Heart right ventricle (tissue), 16 donors: ENCODE measurements at regions not wholly inside any gene's neighbourhood (a gene's known extent, or its start where the extent isn't known, plus 50 kb on each side); places are given as distances from the start of the nearest gene placed in this dataset.

Source experiments
- ATAC-seq, 8 donors: fragments of 200-7000 bp; cut with Tn5 transposase; one replicate each; pipeline ENCODE4 v1.9.1; 2020; ENCODE audit warnings: mild to moderate bottlenecking in 8 of 8, moderate library complexity in 8 of 8, moderate number of reproducible peaks in 1 of 8
- DNase-seq, 2 donors: peaks; one replicate each; pipeline ENCODE4 v3.0.0-alpha.2; 2020
- H3K27ac ChIP-seq, 10 donors: fragments of 200-600 bp; sonication (generic) in 2 of 10; one replicate each; pipeline versions ENCODE4 v1.5.0 to v1.8.0; 2020 to 2022; ENCODE audit warnings: mild to moderate bottlenecking in 3 of 10
- H3K27me3 ChIP-seq, 7 donors: fragments of 200-600 bp; one replicate each; pipeline ENCODE4 v1.8.0; 2021 to 2022; ENCODE audit warnings: mild to moderate bottlenecking in 2 of 7
- H3K36me3 ChIP-seq, 9 donors: fragments of 200-600 bp; sonication (generic) in 1 of 9; one replicate each; pipeline versions ENCODE4 v1.5.0 to v1.8.0; 2020 to 2022; ENCODE audit warnings: mild to moderate bottlenecking in 2 of 9
- H3K4me1 ChIP-seq, 9 donors: fragments of 200-600 bp; sonication (generic) in 1 of 9; one replicate each; pipeline versions ENCODE4 v1.5.0 to v1.8.0; 2020 to 2022; ENCODE audit warnings: mild to moderate bottlenecking in 4 of 9
- H3K4me3 ChIP-seq, 10 donors: fragments of 200-600 bp; sonication (generic) in 2 of 10; one replicate each; pipeline versions ENCODE4 v1.5.0 to v1.8.0; 2020 to 2022; ENCODE audit warnings: mild to moderate bottlenecking in 7 of 10, moderate library complexity in 2 of 10
- H3K9me3 ChIP-seq, 11 donors: fragments of 200-600 bp in 10 of 11; sonication (generic) in 2 of 11; one replicate each; pipeline versions ENCODE4 v1.5.0 to v1.8.0; 2013 to 2022; ENCODE audit warnings: mild to moderate bottlenecking in 2 of 11, control low read depth in 1 of 11, moderate library complexity in 1 of 11
- WGBS, 2 donors: extraction: QIAGEN DNeasy Blood & Tissue Kit; methylation state at CpG; one replicate each; pipeline ENCODE4 v1.1.7; 2013; ENCODE audit warnings: inconsistent platforms in 1 of 2; 5-methylcytosine and 5-hydroxymethylcytosine counted together
- intact Hi-C, 10 donors: fragments of 100-400 bp; cut with DNase I; formaldehyde crosslinking; loops; one replicate each; pipeline versions ENCODE4 v1.11.1 to v1.14.2; 2022
- TF ChIP-seq, protein P1 (sequence below), 9 donors: fragments of 200-600 bp; sonication (generic) in 2 of 9; IDR thresholded peaks; one replicate each; pipeline versions ENCODE4 v1.5.0 to v1.8.0; 2021 to 2022; ENCODE audit warnings: antibody characterized with exemption in 9 of 9, mild to moderate bottlenecking in 5 of 9, moderate library complexity in 1 of 9
- donor health status: Arrhythmogenic right ventricular cardiomyopathy.
- donor health status: ischemic (EF 13 %, LVEDD 7.1; RV severe dilation, severe dysfunction).
- donor health status: healthy with polysubstance abuse.
- donor health status: DM: no; HTN: yes; CAD: no.
- donor health status: DM: no; HTN: no; CAD: no.
- donor health status: ischemic (EF 25% LVEDD 6.9; RV normal size, moderate dysfunction).
- donor health status: ischemic (EF 25% LVEDD 5.7; RV mildly dilated, moderate dysfunction).
- donor health status: healthy.
- donor health status: DM: yes; HTN: yes; CAD: no.
- donor health status: Ischemic cardiomyopathy.
- donor health status: ischemic (EF 35%, LVEDD 5.7; RV mildly dilated, moderate dysfunction).
- donor health status: nonischemic (EF 11% LVEDD 7.7; RV severe dilation, severe dysfunction).
- donor health status: DM: yes; HTN: yes; CAD: no.
- donor health status: PGD.
- donor health status: ischemic (EF 29% LVEDD 5.4; RV normal size, mild dysfunction).
- donor health status: nonischemic (EF 23%, LVEDD 6.1; RV moderate dilation, normal function).

DNA sequence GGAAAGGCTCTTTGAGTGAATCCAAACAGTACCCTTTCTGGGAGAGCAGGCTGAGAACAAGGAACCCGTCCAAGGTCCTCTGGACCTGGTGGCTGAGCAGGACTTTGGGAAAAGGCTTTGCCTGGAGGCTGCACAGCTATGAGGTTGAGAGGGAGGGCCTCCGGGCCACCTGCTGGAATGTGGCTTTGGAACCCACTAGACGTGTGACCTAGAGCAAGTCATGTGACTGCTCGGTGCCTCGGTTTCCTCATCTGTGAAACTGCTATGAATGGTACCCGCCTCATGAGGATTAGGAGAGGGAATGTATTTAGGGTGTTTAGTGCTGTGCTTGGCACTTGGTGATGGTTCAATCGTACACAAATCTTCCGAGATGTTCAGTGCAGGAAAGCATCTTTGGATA lies 50.4 kb downstream of the HAPSTR1 start:
- Histone ChIP-seq H3K27me3 (no peaks in the 10 kb centered on the region), H3K4me1 (peaks cover 0 to 11% (median 6%) of the 10 kb centered on the region in 9 donors), H3K36me3 (peaks cover 0 to 4% (median 0%) of the 10 kb centered on the region in 9 donors), H3K9me3 (no peaks in the 10 kb centered on the region), H3K27ac (no peak overlapping the region), H3K4me3 (no peak overlapping the region)
- TF ChIP-seq, protein P1, sequence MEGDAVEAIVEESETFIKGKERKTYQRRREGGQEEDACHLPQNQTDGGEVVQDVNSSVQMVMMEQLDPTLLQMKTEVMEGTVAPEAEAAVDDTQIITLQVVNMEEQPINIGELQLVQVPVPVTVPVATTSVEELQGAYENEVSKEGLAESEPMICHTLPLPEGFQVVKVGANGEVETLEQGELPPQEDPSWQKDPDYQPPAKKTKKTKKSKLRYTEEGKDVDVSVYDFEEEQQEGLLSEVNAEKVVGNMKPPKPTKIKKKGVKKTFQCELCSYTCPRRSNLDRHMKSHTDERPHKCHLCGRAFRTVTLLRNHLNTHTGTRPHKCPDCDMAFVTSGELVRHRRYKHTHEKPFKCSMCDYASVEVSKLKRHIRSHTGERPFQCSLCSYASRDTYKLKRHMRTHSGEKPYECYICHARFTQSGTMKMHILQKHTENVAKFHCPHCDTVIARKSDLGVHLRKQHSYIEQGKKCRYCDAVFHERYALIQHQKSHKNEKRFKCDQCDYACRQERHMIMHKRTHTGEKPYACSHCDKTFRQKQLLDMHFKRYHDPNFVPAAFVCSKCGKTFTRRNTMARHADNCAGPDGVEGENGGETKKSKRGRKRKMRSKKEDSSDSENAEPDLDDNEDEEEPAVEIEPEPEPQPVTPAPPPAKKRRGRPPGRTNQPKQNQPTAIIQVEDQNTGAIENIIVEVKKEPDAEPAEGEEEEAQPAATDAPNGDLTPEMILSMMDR (IDR thresholded peaks at IDR 0.05): no peak
- 95 to 96% methylated on average over 8 of the region's 8 CpGs for WGBS, 2 donors
- intact Hi-C loops: loop anchor here in 1 of 10 donors (5.0 kb wide), 1 partner anchor 1040 kb away; the partner anchor contains the start of gene GRIN2A
- ATAC-seq (no peak), DNase-seq (no peak)

DNA sequence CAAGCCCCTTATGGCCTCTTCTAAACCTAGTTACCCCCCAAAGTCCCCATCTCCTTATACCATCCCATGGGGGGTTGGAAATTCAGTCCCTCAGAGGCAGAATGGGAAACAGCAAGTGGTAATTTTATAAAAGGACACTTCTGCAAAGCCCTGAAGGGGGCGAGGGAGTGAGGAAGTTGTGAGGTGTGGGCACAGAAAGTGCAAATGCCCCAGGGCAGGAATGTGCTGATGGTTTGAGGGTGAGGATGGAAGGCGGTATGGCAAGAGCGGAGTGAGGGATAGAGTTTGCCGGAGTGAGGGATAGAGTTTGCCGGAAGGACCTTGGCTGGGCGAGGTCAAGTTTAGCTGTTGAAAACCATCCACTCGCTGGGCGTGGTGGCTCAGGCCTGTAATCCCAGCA lies 52.7 kb downstream of the HAPSTR1 start:
- Histone ChIP-seq H3K27ac (no peak overlapping the region), H3K36me3 (peaks cover 0 to 4% (median 0%) of the 10 kb centered on the region in 9 donors), H3K27me3 (no peaks in the 10 kb centered on the region), H3K4me1 (peaks cover 0 to 6% (median 3%) of the 10 kb centered on the region in 9 donors), H3K9me3 (no peaks in the 10 kb centered on the region), H3K4me3 (no peak overlapping the region)
- ATAC-seq (no peak), DNase-seq (no peak)
- intact Hi-C loops: loop anchor here in 1 of 10 donors (5.0 kb wide), 1 partner anchor 1038 kb away; the partner anchor contains the start of gene GRIN2A
- WGBS, 2 donors: 94 to 97% methylated on average over 8 of the region's 8 CpGs
- TF ChIP-seq, protein P1 (IDR thresholded peaks at IDR 0.05): no peak

DNA sequence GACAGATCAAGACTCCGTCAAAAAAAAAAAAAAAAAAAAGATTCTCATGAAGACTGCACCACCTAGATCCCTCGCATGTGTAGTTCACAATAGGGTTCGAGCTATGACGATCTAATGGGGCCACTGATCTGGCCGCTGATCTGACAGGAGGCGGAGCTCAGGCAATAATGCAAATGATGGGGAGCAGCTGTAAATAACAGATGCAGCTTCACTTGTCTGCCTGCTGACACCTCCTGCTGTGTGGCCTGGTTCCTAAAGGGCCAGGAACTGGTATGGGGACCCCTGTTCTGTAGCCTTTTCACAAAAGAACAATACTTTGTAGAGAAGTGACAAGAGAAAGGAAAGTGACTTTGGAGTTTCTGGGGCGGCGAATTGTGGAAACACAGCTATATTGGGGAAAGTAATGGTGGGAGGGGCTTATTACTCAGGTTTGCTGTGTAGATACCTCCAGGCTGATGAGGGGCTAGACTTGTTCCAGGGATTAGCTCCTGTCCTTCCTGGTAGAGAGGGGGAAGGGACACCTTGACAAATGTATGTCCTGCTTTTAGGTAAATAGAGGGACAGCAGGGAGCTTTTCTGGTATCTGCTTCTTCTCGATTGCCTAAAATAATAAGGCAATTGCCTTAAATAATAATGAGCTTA lies 57.1 kb downstream of the HAPSTR1 start:
- no peak for ATAC-seq
- Histone ChIP-seq H3K36me3 (no peaks in the 10 kb centered on the region), H3K4me3 (no peak overlapping the region), H3K27ac (no peak overlapping the region), H3K9me3 (no peaks in the 10 kb centered on the region), H3K4me1 (no peaks in the 10 kb centered on the region), H3K27me3 (no peaks in the 10 kb centered on the region)
- DNase-seq: no peak
- intact Hi-C loops: no loop called here
- TF ChIP-seq, protein P1 (IDR thresholded peaks at IDR 0.05): no peak
- 66 to 67% methylated on average over 8 to 9 of the region's 9 CpGs for WGBS, 2 donors

DNA sequence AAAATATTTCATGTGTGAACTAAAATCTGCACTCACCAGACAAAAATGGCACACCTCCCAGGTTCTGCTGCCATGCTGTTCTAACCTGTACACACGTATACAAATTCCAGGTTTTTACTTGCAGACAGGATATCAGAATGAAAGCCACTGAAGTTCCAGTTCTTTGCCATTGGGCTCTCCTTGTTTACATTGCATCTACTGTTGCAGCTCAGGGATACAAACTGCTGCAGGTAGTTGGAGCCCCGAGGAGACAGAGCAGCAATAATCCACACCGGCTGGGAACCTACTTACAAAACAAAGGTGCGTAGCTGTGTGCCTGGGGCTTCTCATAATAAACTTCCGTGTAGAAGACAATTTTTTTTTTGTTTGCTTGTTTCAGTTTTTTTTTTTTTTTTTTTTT lies 59.6 kb downstream of the HAPSTR1 start:
- TF ChIP-seq, protein P1 (IDR thresholded peaks at IDR 0.05): no peak
- DNase-seq (no peak), ATAC-seq (no peak)
- WGBS, 2 donors: 78 to 88% methylated on average over 5 of the region's 5 CpGs
- intact Hi-C loops: no loop called here
- peaks cover 0 to 18% (median 9%) of the 10 kb centered on the region in 7 donors for H3K27me3 ChIP-seq
- H3K36me3 ChIP-seq: no peaks in the 10 kb centered on the region
- H3K4me3 ChIP-seq: no peak overlapping the region
- no peaks in the 10 kb centered on the region for H3K4me1 ChIP-seq
- H3K27ac ChIP-seq: no peak overlapping the region
- H3K9me3 ChIP-seq: no peaks in the 10 kb centered on the region
